GM10266 (cell line): ENCODE measurements at regions not wholly inside any gene's neighbourhood (a gene's known extent, or its start where the extent isn't known, plus 50 kb on each side); places are given as distances from the start of the nearest gene placed in this dataset.
"Not testable (repeated sequence)": the region's sequence is repeated elsewhere in the genome, so short reads cannot be mapped to it uniquely, and the experiment has no call there.

Source experiments
- DNase-seq: peaks from one replicate; pipeline ENCODE4 v3.0.0; 2012; ENCODE audit errors: extremely low spot score
- CTCF ChIP-seq: IDR thresholded peaks from 2 replicates; pipeline ENCODE4 v1.5.1; 2012; ENCODE audit warnings: mild to moderate bottlenecking, low read depth; ENCODE audit not compliant: control insufficient read depth, insufficient read depth; ENCODE audit errors: missing control alignments

- no peak for DNase-seq
- TF ChIP-seq CTCF: no peak
These were observed 90.5 kb upstream of the SIRPG start for GRCh38 chr20:1747953-1748577.

GRCh38 chr20:1742049-1742434 lies 84.5 kb upstream of the SIRPG start:
- DNase-seq: not testable (repeated sequence)

GRCh38 chr20:1741309-1742048 lies 83.9 kb upstream of the SIRPG start:
- DNase-seq: no peak
- no peak for TF ChIP-seq CTCF

GRCh38 chr20:1737134-1737533 lies 79.6 kb upstream of the SIRPG start:
- DNase-seq: no peak
- TF ChIP-seq CTCF: no peak

- DNase-seq: peak; percentile 2
- TF ChIP-seq CTCF: no peak
These were observed 78.0 kb upstream of the SIRPG start for GRCh38 chr20:1735417-1736089.

- DNase-seq: peak; percentile 61
- peak; percentile 49 for TF ChIP-seq CTCF
These were observed 76.8 kb upstream of the SIRPG start for GRCh38 chr20:1734269-1734858.

- peak; percentile 1 for DNase-seq
These were observed 74.3 kb upstream of the SIRPG start for GRCh38 chr20:1731828-1732375.

- peak; percentile 5 for DNase-seq
These were observed 73.6 kb upstream of the SIRPG start for GRCh38 chr20:1730981-1731711.

GRCh38 chr20:1727303-1727702 lies 69.7 kb upstream of the SIRPG start:
- DNase-seq: not testable (repeated sequence)
